Fibroblast of skin of scalp (primary cell): ENCODE measurements at regions not wholly inside any gene's neighbourhood (a gene's known extent, or its start where the extent isn't known, plus 50 kb on each side); places are given as distances from the start of the nearest gene placed in this dataset.

Source experiments
- DNase-seq: peaks from one replicate; pipeline ENCODE4 v3.0.0-alpha.2; 2013

GRCh38 chr2:67043781-67044478 is 353.2 kb upstream of the ETAA1 start:
- no peak for DNase-seq

- DNase-seq, result no peak
These were observed 350.5 kb upstream of the ETAA1 start for GRCh38 chr2:67046591-67046990.

GRCh38 chr2:67048314-67048713 is 348.8 kb upstream of the ETAA1 start:
- DNase-seq, result no peak

GRCh38 chr2:67050622-67051021 is 346.5 kb upstream of the ETAA1 start:
- peak; percentile 35 for DNase-seq

GRCh38 chr2:67054728-67055127 is 342.4 kb upstream of the ETAA1 start:
- no peak for DNase-seq

GRCh38 chr2:67055387-67056304 is 341.5 kb upstream of the ETAA1 start:
- no peak for DNase-seq

- DNase-seq, result no peak
These were observed 340.0 kb upstream of the ETAA1 start for GRCh38 chr2:67057123-67057522.

GRCh38 chr2:67057901-67058703 is 339.0 kb upstream of the ETAA1 start:
- DNase-seq, result no peak

- DNase-seq, result no peak
These were observed 332.1 kb upstream of the ETAA1 start for GRCh38 chr2:67065046-67065445.

- no peak for DNase-seq
These were observed 330.4 kb upstream of the ETAA1 start for GRCh38 chr2:67066782-67067181.

GRCh38 chr2:67067656-67068055 is 329.5 kb upstream of the ETAA1 start:
- DNase-seq, result no peak

GRCh38 chr2:67070826-67071225 is 326.3 kb upstream of the ETAA1 start:
- DNase-seq, result peak; percentile 12

- DNase-seq, result no peak
These were observed 322.1 kb upstream of the ETAA1 start for GRCh38 chr2:67075056-67075455.

- DNase-seq, result no peak
These were observed 321.4 kb upstream of the ETAA1 start for GRCh38 chr2:67075530-67076238.

GRCh38 chr2:67076239-67076624 is 320.9 kb upstream of the ETAA1 start:
- no peak for DNase-seq

GRCh38 chr2:67079729-67080128 is 317.4 kb upstream of the ETAA1 start:
- no peak for DNase-seq

- no peak for DNase-seq
These were observed 314.3 kb upstream of the ETAA1 start for GRCh38 chr2:67082813-67083212.

GRCh38 chr2:67083951-67084350 is 313.2 kb upstream of the ETAA1 start:
- no peak for DNase-seq

- DNase-seq, result no peak
These were observed 312.0 kb upstream of the ETAA1 start for GRCh38 chr2:67085146-67085545.

GRCh38 chr2:67091681-67092080 is 305.5 kb upstream of the ETAA1 start:
- no peak for DNase-seq

- no peak for DNase-seq
These were observed 302.0 kb upstream of the ETAA1 start for GRCh38 chr2:67095121-67095520.

- no peak for DNase-seq
These were observed 300.2 kb upstream of the ETAA1 start for GRCh38 chr2:67096886-67097285.
